Lung (tissue), 11 donors: ENCODE measurements at regions not wholly inside any gene's neighbourhood (a gene's known extent, or its start where the extent isn't known, plus 50 kb on each side); places are given as distances from the start of the nearest gene placed in this dataset.

Source experiments
- ATAC-seq: fragments of 200-7000 bp; cut with Tn5 transposase; one replicate; pipeline ENCODE4 v1.9.1; 2020; ENCODE audit warnings: moderate number of reproducible peaks; ENCODE audit not compliant: insufficient read depth, low FRiP score
- DNase-seq, 3 donors: peaks; one replicate each; pipeline ENCODE4 v3.0.0-alpha.2; 2013 to 2017
- H3K27ac ChIP-seq, 2 donors: one replicate each; pipeline ENCODE4 v1.5.1; 2013; ENCODE audit warnings: mild to moderate bottlenecking in 2 of 2, moderate library complexity in 2 of 2, control low read depth in 1 of 2, inconsistent platforms in 1 of 2, low read depth in 1 of 2, low read length in 1 of 2
- H3K27me3 ChIP-seq, 3 donors: one replicate each; pipeline ENCODE4 v1.5.1; 2013; ENCODE audit warnings: low read length in 2 of 3; ENCODE audit not compliant: control insufficient read depth in 3 of 3, insufficient read depth in 3 of 3
- H3K36me3 ChIP-seq, 4 donors: one replicate each; pipeline ENCODE4 v1.5.1; 2013; ENCODE audit warnings: low read length in 4 of 4, mild to moderate bottlenecking in 1 of 4, moderate library complexity in 1 of 4; ENCODE audit not compliant: control insufficient read depth in 4 of 4, insufficient read depth in 4 of 4
- H3K4me1 ChIP-seq, 5 donors: one replicate each; pipeline ENCODE4 v1.5.1; 2013; ENCODE audit warnings: low read length in 5 of 5, mild to moderate bottlenecking in 2 of 5, moderate library complexity in 1 of 5; ENCODE audit not compliant: control insufficient read depth in 5 of 5, insufficient read depth in 5 of 5
- H3K4me3 ChIP-seq: one replicate; pipeline ENCODE4 v1.5.1; 2013; ENCODE audit warnings: mild to moderate bottlenecking, control low read depth, moderate library complexity
- H3K9ac ChIP-seq, 2 donors: one replicate each; pipeline ENCODE4 v1.5.1; 2013; ENCODE audit warnings: low read length in 2 of 2, control low read depth in 1 of 2; ENCODE audit not compliant: insufficient read depth in 1 of 2
- H3K9me3 ChIP-seq, 4 donors: one replicate each; pipeline ENCODE4 v1.5.1; 2013; ENCODE audit warnings: low read length in 3 of 4, mild to moderate bottlenecking in 1 of 4, moderate library complexity in 1 of 4; ENCODE audit not compliant: control insufficient read depth in 4 of 4, insufficient read depth in 3 of 4
- WGBS, 2 donors: extraction: QIAGEN DNeasy Blood & Tissue Kit; methylation state at CpG; one replicate each; pipeline ENCODE4 v1.1.7; 2013; 5-methylcytosine and 5-hydroxymethylcytosine counted together
- TF ChIP-seq, protein P1 (sequence below): IDR thresholded peaks from 2 replicates; pipeline ENCODE4 v1.5.1; 2012; ENCODE audit warnings: mild to moderate bottlenecking; ENCODE audit errors: control extremely low read depth, extremely low read depth
- donor health status: control.
- donor health status: control.
- donor health status: Bipolar disorder and iron deficiency.
- donor health status: healthy.
- donor health status: DM: yes; HTN: yes; CAD: no.

DNA sequence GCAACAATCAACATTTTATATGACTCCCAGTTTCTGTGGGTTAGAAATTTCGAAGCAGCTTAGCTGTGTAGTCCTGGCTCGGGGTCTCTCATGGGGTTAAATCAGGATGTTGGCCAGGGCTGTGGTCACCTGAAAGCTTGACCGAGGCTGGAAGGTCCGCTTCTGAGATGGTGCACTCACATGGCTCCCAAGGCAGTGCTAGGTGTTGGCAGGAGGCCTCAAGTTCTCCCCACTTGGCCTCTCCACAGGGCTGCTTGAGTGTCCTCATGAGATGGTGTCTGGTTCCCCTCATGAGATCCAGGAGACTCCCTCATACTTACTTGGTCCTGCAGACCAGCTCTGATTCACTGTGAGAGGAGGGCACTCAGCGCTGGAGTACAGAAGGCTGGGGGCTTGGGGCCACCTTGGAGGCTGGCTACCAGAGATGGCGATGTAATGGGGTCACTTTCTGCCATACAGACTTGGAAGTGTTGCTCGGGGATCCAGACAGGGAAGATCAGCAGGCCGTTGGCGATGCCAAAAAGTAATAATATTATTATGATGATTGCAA is 98.8 kb downstream of the INHBB start:
- WGBS, 2 donors: 94 to 96% methylated on average over 9 of the region's 9 CpGs
- Histone ChIP-seq H3K4me1 (peaks cover 0 to 11% (median 5%) of the 10 kb centered on the region in 5 donors), H3K27me3 (peaks cover 0 to 30% (median 22%) of the 10 kb centered on the region in 3 donors), H3K9me3 (no peaks in the 10 kb centered on the region), H3K36me3 (no peaks in the 10 kb centered on the region), H3K9ac (no peak overlapping the region), H3K4me3 (no peak overlapping the region), H3K27ac (no peak overlapping the region)
- ATAC-seq (no peak), DNase-seq (no peak)
- TF ChIP-seq, protein P1, sequence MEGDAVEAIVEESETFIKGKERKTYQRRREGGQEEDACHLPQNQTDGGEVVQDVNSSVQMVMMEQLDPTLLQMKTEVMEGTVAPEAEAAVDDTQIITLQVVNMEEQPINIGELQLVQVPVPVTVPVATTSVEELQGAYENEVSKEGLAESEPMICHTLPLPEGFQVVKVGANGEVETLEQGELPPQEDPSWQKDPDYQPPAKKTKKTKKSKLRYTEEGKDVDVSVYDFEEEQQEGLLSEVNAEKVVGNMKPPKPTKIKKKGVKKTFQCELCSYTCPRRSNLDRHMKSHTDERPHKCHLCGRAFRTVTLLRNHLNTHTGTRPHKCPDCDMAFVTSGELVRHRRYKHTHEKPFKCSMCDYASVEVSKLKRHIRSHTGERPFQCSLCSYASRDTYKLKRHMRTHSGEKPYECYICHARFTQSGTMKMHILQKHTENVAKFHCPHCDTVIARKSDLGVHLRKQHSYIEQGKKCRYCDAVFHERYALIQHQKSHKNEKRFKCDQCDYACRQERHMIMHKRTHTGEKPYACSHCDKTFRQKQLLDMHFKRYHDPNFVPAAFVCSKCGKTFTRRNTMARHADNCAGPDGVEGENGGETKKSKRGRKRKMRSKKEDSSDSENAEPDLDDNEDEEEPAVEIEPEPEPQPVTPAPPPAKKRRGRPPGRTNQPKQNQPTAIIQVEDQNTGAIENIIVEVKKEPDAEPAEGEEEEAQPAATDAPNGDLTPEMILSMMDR: no peak

- no peak overlapping the region for H3K27ac ChIP-seq
- DNase-seq: no peak
- H3K36me3 ChIP-seq: no peaks in the 10 kb centered on the region
- H3K4me1 ChIP-seq: peaks cover 0 to 11% (median 5%) of the 10 kb centered on the region in 5 donors
- 85 to 88% methylated on average over 7 of the region's 7 CpGs for WGBS, 2 donors
- TF ChIP-seq, protein P1: no peak
- H3K9ac ChIP-seq: no peak overlapping the region
- no peaks in the 10 kb centered on the region for H3K9me3 ChIP-seq
- H3K4me3 ChIP-seq: no peak overlapping the region
- no peak for ATAC-seq
- H3K27me3 ChIP-seq: peaks cover 0 to 30% (median 22%) of the 10 kb centered on the region in 3 donors
Observed at GRCh38 chr2:120445449-120446143, 99.7 kb downstream of the INHBB start.

DNA sequence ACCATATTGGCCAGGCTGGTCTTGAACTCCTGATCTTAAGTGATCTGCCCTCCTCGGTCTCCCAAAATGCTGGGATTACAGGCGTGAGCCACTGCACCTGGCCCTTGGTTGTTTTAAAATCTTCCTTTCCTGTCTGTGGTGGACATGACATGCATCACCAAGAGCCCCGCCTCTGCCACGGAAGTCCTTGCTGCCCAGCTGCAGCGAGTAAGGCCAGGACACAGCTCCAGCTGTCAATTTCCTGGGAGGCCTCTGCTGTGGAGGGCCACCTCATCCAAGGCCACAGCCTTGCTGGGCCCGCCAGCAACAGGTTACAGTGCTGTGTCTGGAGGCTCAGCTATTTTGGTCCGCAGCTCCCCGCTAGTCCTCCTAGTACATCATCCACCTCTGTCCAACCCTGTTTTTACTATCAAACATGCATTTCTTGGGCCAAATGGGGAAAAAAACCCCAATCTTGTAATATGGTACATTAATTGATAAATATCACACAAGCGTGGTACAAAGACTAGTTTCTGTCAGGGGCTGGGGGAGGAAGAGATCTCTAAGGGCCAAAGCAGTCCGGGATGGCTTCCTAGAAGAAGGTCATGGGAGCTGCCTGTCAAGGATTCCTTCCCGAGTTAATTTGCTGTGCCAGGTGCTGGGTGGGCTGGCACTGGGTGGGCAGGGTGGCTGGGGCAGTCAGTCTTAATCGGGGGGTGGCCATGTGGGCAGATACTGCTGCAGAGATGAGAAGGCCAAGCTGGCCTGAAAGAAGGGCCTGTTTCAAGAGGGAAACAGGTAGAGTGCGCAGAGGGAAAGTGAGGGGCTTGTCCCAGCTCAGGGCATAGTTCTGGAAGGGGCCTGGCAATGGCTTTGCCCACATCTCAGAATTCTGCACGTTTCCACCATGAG is 100.5 kb downstream of the INHBB start:
- Histone ChIP-seq H3K27ac (no peak overlapping the region), H3K4me3 (no peak overlapping the region), H3K9ac (no peak overlapping the region), H3K9me3 (no peaks in the 10 kb centered on the region), H3K4me1 (peaks cover 0 to 11% (median 5%) of the 10 kb centered on the region in 5 donors), H3K36me3 (no peaks in the 10 kb centered on the region), H3K27me3 (peaks cover 0 to 26% (median 22%) of the 10 kb centered on the region in 3 donors)
- no peak for ATAC-seq
- TF ChIP-seq, protein P1: no peak
- no peak for DNase-seq
- 93% methylated on average over 14 of the region's 14 CpGs for WGBS, 2 donors
